Astrocyte (in vitro differentiated cells and primary cell): ENCODE measurements at regions not wholly inside any gene's neighbourhood (a gene's known extent, or its start where the extent isn't known, plus 50 kb on each side); places are given as distances from the start of the nearest gene placed in this dataset.

Source experiments
- DNase-seq: peaks from one replicate; pipeline ENCODE4 v3.0.0-alpha.2; 2010; ENCODE audit warnings: low read depth
- FAIRE-seq: peaks from 2 replicates; lab custom pipeline; 2011; peaks lifted over from hg19 to GRCh38; lab: Jason Lieb, UNC
- H2AFZ ChIP-seq: 2 replicates; pipeline ENCODE4 v1.6.0; 2012; ENCODE audit warnings: low read depth, low read length, inconsistent platforms
- H3K27ac ChIP-seq: 2 replicates; pipeline ENCODE4 v1.5.1; 2011; ENCODE audit warnings: low read depth, low read length, inconsistent platforms
- H3K27me3 ChIP-seq: 2 replicates; pipeline ENCODE4 v1.6.0; 2011; ENCODE audit warnings: low read length, inconsistent platforms; ENCODE audit not compliant: insufficient read depth
- H3K36me3 ChIP-seq: 2 replicates; pipeline ENCODE4 v1.5.1; 2011; ENCODE audit warnings: low read length, inconsistent platforms; ENCODE audit not compliant: insufficient read depth
- H3K4me1 ChIP-seq: 2 replicates; pipeline ENCODE4 v1.5.1; 2011; ENCODE audit warnings: low read length, inconsistent platforms; ENCODE audit not compliant: insufficient read depth
- H3K4me2 ChIP-seq: 2 replicates; pipeline ENCODE4 v1.6.0; 2012; ENCODE audit warnings: low read length, inconsistent platforms
- H3K4me3 ChIP-seq: 2 replicates; pipeline ENCODE4 v1.5.1; 2011; ENCODE audit warnings: low read depth, mild to moderate bottlenecking, low read length, inconsistent platforms; ENCODE audit not compliant: insufficient read depth
- H3K79me2 ChIP-seq: 2 replicates; pipeline ENCODE4 v1.6.0; 2012; ENCODE audit warnings: mild to moderate bottlenecking, low read length, inconsistent platforms; ENCODE audit not compliant: insufficient read depth
- H3K9ac ChIP-seq: 2 replicates; pipeline ENCODE4 v1.6.0; 2012; ENCODE audit warnings: mild to moderate bottlenecking, low read length, inconsistent platforms
- H3K9me3 ChIP-seq: 2 replicates; pipeline ENCODE4 v1.5.1; 2012; ENCODE audit warnings: low read depth, mild to moderate bottlenecking, low read length, inconsistent platforms; ENCODE audit not compliant: insufficient read depth
- H4K20me1 ChIP-seq: 2 replicates; pipeline ENCODE4 v1.6.0; 2012; ENCODE audit warnings: low read length, inconsistent platforms; ENCODE audit not compliant: insufficient read depth
- H3K27ac Mint-ChIP-seq: one replicate; pipeline ENCODE4 v1.8.0; 2021; ENCODE audit warnings: mild to moderate bottlenecking, mixed read lengths; ENCODE audit not compliant: unreplicated experiment
- H3K27me3 Mint-ChIP-seq: one replicate; pipeline ENCODE4 v1.8.0; 2021; ENCODE audit warnings: low read depth, mixed read lengths; ENCODE audit not compliant: unreplicated experiment
- H3K36me3 Mint-ChIP-seq: one replicate; pipeline ENCODE4 v1.8.0; 2021; ENCODE audit warnings: low read depth, mixed read lengths; ENCODE audit not compliant: unreplicated experiment
- H3K4me1 Mint-ChIP-seq: one replicate; pipeline ENCODE4 v1.8.0; 2021; ENCODE audit warnings: low read depth, mixed read lengths; ENCODE audit not compliant: unreplicated experiment
- H3K4me3 Mint-ChIP-seq: one replicate; pipeline ENCODE4 v1.8.0; 2021; ENCODE audit warnings: mild to moderate bottlenecking, moderate library complexity, mixed read lengths; ENCODE audit not compliant: unreplicated experiment
- H3K9me3 Mint-ChIP-seq: one replicate; pipeline ENCODE4 v1.8.0; 2021; ENCODE audit warnings: mild to moderate bottlenecking, mixed read lengths; ENCODE audit not compliant: unreplicated experiment
- CTCF ChIP-seq: IDR thresholded peaks from 2 replicates; pipeline ENCODE4 v1.5.1; 2011; ENCODE audit warnings: low read depth, mild to moderate bottlenecking, inconsistent platforms, low read length, moderate library complexity; ENCODE audit not compliant: insufficient read depth
- EZH2 ChIP-seq: IDR thresholded peaks from 2 replicates; pipeline ENCODE4 v1.6.1; 2012; ENCODE audit warnings: mild to moderate bottlenecking, low read length, inconsistent platforms; ENCODE audit not compliant: insufficient read depth

DNA sequence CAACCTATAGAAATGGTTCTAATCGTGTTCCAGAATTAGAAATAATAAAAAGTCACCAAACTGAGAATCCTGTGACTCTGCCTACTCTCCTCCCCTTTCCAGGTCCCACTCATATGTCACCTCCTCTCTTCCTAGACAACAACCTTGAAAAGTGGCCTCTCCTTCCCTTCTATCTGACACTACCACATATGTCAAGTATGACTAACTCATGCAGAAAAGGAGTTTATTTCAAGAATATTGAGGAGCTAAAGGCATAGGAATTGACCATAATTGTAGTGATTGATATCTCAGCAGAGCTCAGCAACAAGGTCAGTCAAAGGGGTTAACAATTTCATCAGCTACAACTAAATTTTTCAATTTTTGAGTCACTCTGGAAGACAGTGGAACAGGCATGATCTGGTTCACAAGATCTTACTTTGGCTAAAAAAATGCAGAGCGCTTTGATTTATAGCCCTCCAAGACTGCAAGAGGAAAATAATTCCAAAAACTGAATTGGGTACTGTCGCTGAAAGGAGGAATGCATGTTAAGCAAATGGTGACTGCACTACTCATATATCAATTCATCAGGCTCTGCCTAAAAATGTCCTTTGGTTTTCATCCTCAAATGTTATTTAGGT lies 160.6 kb upstream of the ARHGEF26 start:
- Histone ChIP-seq H3K36me3 (no peaks in the 10 kb centered on the region), H3K27me3 (no peaks in the 10 kb centered on the region), H3K79me2 (no peaks in the 10 kb centered on the region), H2AFZ (no peak overlapping the region), H3K27ac (no peak overlapping the region), H3K9me3 (no peaks in the 10 kb centered on the region), H4K20me1 (no peaks in the 10 kb centered on the region), H3K4me1 (no peaks in the 10 kb centered on the region), H3K4me2 (no peak overlapping the region), H3K9ac (no peak overlapping the region), H3K4me3 (no peak overlapping the region)
- FAIRE-seq (no peak), DNase-seq (no peak)
- TF ChIP-seq CTCF (no peak), EZH2 (no peak)
- Mint-ChIP-seq H3K4me1 (no peaks in the 10 kb centered on the region), H3K36me3 (no peaks in the 10 kb centered on the region), H3K9me3 (peaks cover 6% of the 10 kb centered on the region), H3K27me3 (no peaks in the 10 kb centered on the region), H3K27ac (no peak overlapping the region), H3K4me3 (no peak overlapping the region)

DNA sequence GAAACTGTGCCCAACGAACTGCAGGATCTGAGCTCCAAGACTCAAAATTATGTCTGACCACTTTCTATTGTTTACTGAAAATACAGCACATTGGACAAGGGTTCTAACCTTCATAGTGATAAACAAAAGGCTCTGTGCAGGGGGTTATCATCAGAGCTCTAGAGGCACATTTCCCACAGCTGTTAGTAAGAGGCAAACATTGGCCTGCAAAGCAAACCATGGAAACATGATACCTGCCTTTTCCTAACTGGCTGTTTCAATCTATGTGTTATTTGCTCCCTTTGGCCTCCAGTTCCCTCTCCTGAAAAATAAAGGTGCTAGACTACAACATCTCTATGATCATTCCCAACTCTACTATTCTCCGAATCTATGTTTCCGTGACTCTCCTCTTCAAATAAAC lies 159.7 kb upstream of the ARHGEF26 start:
- Histone ChIP-seq H3K9me3 (no peaks in the 10 kb centered on the region), H4K20me1 (no peaks in the 10 kb centered on the region), H3K9ac (no peak overlapping the region), H3K4me2 (no peak overlapping the region), H3K36me3 (no peaks in the 10 kb centered on the region), H3K4me1 (no peaks in the 10 kb centered on the region), H3K27ac (no peak overlapping the region), H3K27me3 (no peaks in the 10 kb centered on the region), H2AFZ (no peak overlapping the region), H3K4me3 (no peak overlapping the region), H3K79me2 (no peaks in the 10 kb centered on the region)
- H3K9me3 Mint-ChIP-seq = peaks cover 6% of the 10 kb centered on the region
- H3K27ac Mint-ChIP-seq = no peak overlapping the region
- DNase-seq (no peak), FAIRE-seq (no peak)
- H3K27me3 Mint-ChIP-seq = no peaks in the 10 kb centered on the region
- no peak overlapping the region for H3K4me3 Mint-ChIP-seq
- TF ChIP-seq EZH2 (no peak), CTCF (no peak)
- H3K36me3 Mint-ChIP-seq = no peaks in the 10 kb centered on the region
- H3K4me1 Mint-ChIP-seq = no peaks in the 10 kb centered on the region

GRCh38 chr3:153963012-153963411 lies 158.2 kb upstream of the ARHGEF26 start:
- H3K4me1 Mint-ChIP-seq = no peaks in the 10 kb centered on the region
- FAIRE-seq = no peak
- TF ChIP-seq EZH2 (no peak), CTCF (no peak)

More at GRCh38 chr3:153963012-153963411, 158.2 kb upstream of the ARHGEF26 start:
- Histone ChIP-seq H2AFZ (no peak overlapping the region), H3K36me3 (no peaks in the 10 kb centered on the region), H4K20me1 (no peaks in the 10 kb centered on the region), H3K4me3 (no peak overlapping the region), H3K4me1 (no peaks in the 10 kb centered on the region), H3K9me3 (no peaks in the 10 kb centered on the region), H3K27ac (no peak overlapping the region), H3K79me2 (no peaks in the 10 kb centered on the region), H3K4me2 (no peak overlapping the region), H3K27me3 (no peaks in the 10 kb centered on the region), H3K9ac (no peak overlapping the region)
- H3K27ac Mint-ChIP-seq = no peak overlapping the region
- no peaks in the 10 kb centered on the region for H3K27me3 Mint-ChIP-seq
- no peak for DNase-seq
- H3K9me3 Mint-ChIP-seq = peaks cover 6% of the 10 kb centered on the region
- H3K4me3 Mint-ChIP-seq = no peak overlapping the region
- no peaks in the 10 kb centered on the region for H3K36me3 Mint-ChIP-seq
